GM23248 (cell line): ENCODE measurements at regions not wholly inside any gene's neighbourhood (a gene's known extent, or its start where the extent isn't known, plus 50 kb on each side); places are given as distances from the start of the nearest gene placed in this dataset.

Experiments used
- DNase-seq: peaks from one replicate; pipeline ENCODE4 v3.0.0-alpha.2; 2015
- H2AFZ ChIP-seq: fragments of 200-600 bp; sonication (generic); 2 replicates; pipeline ENCODE4 v1.6.1; 2016; ENCODE audit warnings: antibody characterized with exemption
- H3F3A ChIP-seq: fragments of 200-600 bp; sonication (generic); 2 replicates; pipeline ENCODE4 v1.6.1; 2016; ENCODE audit warnings: mild to moderate bottlenecking, antibody characterized with exemption, mixed run types; ENCODE audit not compliant: insufficient read depth
- H3K27ac ChIP-seq: fragments of 200-600 bp; sonication (generic); 2 replicates; pipeline ENCODE4 v1.5.1; 2016; ENCODE audit warnings: mild to moderate bottlenecking
- H3K27me3 ChIP-seq: fragments of 200-600 bp; sonication (generic); replicated peaks from 2 replicates; pipeline ENCODE4 v1.6.1; 2016; ENCODE audit warnings: mild to moderate bottlenecking; ENCODE audit not compliant: insufficient read depth
- H3K36me3 ChIP-seq: fragments of 200-600 bp; sonication (generic); 2 replicates; pipeline ENCODE4 v1.6.1; 2016; ENCODE audit warnings: low read depth, mild to moderate bottlenecking
- H3K4me1 ChIP-seq: fragments of 200-600 bp; sonication (generic); 2 replicates; pipeline ENCODE4 v1.6.1; 2016; ENCODE audit warnings: mild to moderate bottlenecking; ENCODE audit not compliant: insufficient read depth
- H3K4me2 ChIP-seq: fragments of 200-600 bp; sonication (generic); one replicate; pipeline ENCODE4 v1.6.1; 2016; ENCODE audit warnings: mild to moderate bottlenecking; ENCODE audit not compliant: unreplicated experiment
- H3K4me3 ChIP-seq: fragments of 200-600 bp; sonication (generic); 2 replicates; pipeline ENCODE4 v1.5.1; 2016; ENCODE audit warnings: mild to moderate bottlenecking
- H3K79me2 ChIP-seq: fragments of 200-600 bp; sonication (generic); 2 replicates; pipeline ENCODE4 v1.6.1; 2016; ENCODE audit warnings: mild to moderate bottlenecking; ENCODE audit not compliant: insufficient read depth
- H3K9ac ChIP-seq: fragments of 200-600 bp; sonication (generic); 2 replicates; pipeline ENCODE4 v1.6.1; 2016; ENCODE audit warnings: mild to moderate bottlenecking
- H3K9me2 ChIP-seq: fragments of 200-600 bp; sonication (generic); 2 replicates; pipeline ENCODE4 v1.6.1; 2016; ENCODE audit warnings: mixed run types, mild to moderate bottlenecking, moderate library complexity; ENCODE audit not compliant: insufficient read depth
- H3K9me3 ChIP-seq: fragments of 200-600 bp; sonication (generic); one replicate; pipeline ENCODE4 v1.6.1; 2017; ENCODE audit warnings: low read depth
- H4K20me1 ChIP-seq: fragments of 200-600 bp; sonication (generic); 2 replicates; pipeline ENCODE4 v1.6.0; 2016; ENCODE audit not compliant: insufficient read depth
- EZH2 ChIP-seq: fragments of 200-600 bp; sonication (generic); IDR thresholded peaks from 2 replicates; pipeline ENCODE4 v1.6.1; 2018; ENCODE audit warnings: antibody characterized with exemption, mild to moderate bottlenecking; ENCODE audit not compliant: insufficient read depth, poor library complexity, severe bottlenecking
- EZH2phosphoT487 ChIP-seq: fragments of 200-600 bp; sonication (generic); IDR thresholded peaks from 2 replicates; pipeline ENCODE4 v1.6.1; 2018; ENCODE audit warnings: antibody characterized with exemption, moderate library complexity, mild to moderate bottlenecking, low read depth; ENCODE audit not compliant: insufficient read depth
- WGBS, 2 experiments: methylation state at CpG; one replicate each; pipeline ENCODE4 v1.1.6; 2015 to 2017; ENCODE audit warnings: low lambda C conversion rate in 2 of 2, low coverage in 1 of 2; ENCODE audit errors: missing lambda C conversion rate in 2 of 2; 5-methylcytosine and 5-hydroxymethylcytosine counted together
- in situ Hi-C: fragments of 300-500 bp; cut with MboI; formaldehyde crosslinking; loops from 2 replicates; pipeline ENCODE4 v1.15.0; 2020

DNA sequence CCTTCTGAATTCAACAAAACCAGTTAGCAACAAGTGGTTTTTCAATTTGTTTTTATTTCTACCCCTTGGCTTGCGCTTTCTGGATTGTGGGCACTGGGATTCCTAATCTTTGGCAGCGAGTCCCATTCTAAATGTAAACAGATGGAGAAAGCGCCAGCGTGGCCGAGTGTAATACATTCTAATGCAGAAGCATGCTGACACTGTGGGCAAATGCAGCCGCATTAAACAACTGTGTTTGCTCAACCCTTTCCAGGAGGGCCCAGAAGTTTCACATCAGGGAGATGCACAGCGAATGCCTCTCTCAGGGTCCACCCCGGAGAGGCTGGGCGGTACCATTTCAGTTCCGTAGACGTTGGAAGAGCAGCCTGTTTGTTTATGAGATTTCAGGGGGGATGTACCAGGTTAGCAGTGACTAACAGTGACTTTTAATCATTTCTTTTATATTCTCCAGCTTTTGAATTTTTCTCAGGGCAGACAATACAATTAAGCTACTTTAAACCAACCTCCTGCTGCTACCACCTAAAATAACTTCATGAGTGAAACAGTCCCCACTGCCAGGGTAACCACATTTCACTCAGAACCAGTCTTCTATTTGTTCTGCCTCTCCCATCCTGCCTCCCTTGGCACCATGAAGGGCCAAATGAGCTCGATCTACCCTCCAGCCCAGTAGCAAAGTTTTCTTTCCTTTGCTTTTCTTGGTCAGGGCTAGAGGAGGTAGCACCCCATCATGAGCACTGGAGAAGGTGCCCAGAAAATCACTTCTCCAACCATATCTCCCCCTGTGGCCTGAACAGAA, 164.2 kb upstream of the ITGB1 start:
- DNase-seq = peak; percentile 93
- Histone ChIP-seq H4K20me1 (no peaks in the 10 kb centered on the region), H3K4me3 (peak overlapping the region; percentile 33), H3K9me2 (no peaks in the 10 kb centered on the region), H3F3A (peaks cover 25% of the 10 kb centered on the region), H3K4me2 (peak overlapping the region; percentile 71), H3K27me3 (no peaks in the 10 kb centered on the region), H3K27ac (peak overlapping the region; percentile 82), H3K9me3 (no peaks in the 10 kb centered on the region), H3K79me2 (no peaks in the 10 kb centered on the region), H2AFZ (peak overlapping the region; percentile 37), H3K9ac (peak overlapping the region; percentile 72), H3K4me1 (peaks cover 25% of the 10 kb centered on the region), H3K36me3 (no peaks in the 10 kb centered on the region)
- TF ChIP-seq EZH2phosphoT487 = 0 out of 2 replicates have a peak, but pooled peaks have one; percentile 61
- TF ChIP-seq EZH2 = no peak
- WGBS, 2 experiments = 2 to 4% methylated on average over 12 of the region's 12 CpGs
- in situ Hi-C loops = no loop called here

DNA sequence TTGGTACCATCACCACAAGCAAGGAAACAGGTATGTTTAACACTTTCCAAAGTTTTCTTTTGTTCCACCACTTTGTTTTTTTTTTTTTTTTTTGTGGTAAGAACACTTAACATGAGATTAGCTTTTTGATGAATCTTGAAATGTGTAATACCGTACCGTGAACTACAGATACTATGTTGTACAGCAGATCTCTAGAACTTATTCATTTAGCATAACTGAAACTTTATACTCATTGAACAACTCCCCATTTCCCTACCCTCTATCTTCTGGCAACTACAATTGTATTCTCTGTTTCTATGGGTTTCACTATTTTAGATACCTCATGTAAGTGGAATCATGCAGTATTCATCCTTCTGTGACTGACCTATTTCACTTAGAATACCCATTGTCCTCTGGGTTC, 162.7 kb upstream of the ITGB1 start:
- Histone ChIP-seq H3K4me3 (no peak overlapping the region), H4K20me1 (no peaks in the 10 kb centered on the region), H3F3A (peaks cover 35% of the 10 kb centered on the region), H3K4me2 (no peak overlapping the region), H3K36me3 (no peaks in the 10 kb centered on the region), H3K9ac (no peak overlapping the region), H3K79me2 (no peaks in the 10 kb centered on the region), H3K4me1 (peaks cover 31% of the 10 kb centered on the region), H3K27me3 (no peaks in the 10 kb centered on the region), H3K27ac (no peak overlapping the region), H3K9me2 (no peaks in the 10 kb centered on the region), H2AFZ (no peak overlapping the region), H3K9me3 (no peaks in the 10 kb centered on the region)
- in situ Hi-C loops = no loop called here
- no peak for DNase-seq
- WGBS, 2 experiments = 97 to 100% methylated on average over 2 of the region's 2 CpGs
- TF ChIP-seq EZH2 (no peak), EZH2phosphoT487 (no peak)

DNA sequence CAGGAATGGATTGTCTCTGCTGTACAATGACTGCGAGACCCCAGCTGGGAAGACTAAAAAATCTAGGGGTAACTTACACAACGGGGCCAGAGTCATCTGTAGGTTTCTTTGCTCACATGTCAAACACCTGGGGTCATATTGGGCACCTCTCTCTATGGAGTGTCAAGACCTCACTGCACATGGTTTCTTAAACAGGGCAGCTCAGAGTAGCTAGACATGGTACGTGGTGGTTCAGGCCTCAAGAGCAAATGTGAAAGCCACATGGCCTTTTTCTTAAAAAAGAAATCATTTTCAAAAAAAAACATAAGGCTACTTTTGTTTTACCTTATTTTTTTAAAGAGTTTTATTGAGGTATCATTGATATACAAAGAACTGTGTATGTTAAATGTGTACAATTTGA, 162.2 kb upstream of the ITGB1 start:
- Histone ChIP-seq H3K27ac (no peak overlapping the region), H3K36me3 (no peaks in the 10 kb centered on the region), H2AFZ (no peak overlapping the region), H3K9me3 (no peaks in the 10 kb centered on the region), H3K4me3 (no peak overlapping the region), H3K4me2 (no peak overlapping the region), H3K79me2 (no peaks in the 10 kb centered on the region), H3K27me3 (no peaks in the 10 kb centered on the region), H3K4me1 (peaks cover 36% of the 10 kb centered on the region), H3F3A (peaks cover 39% of the 10 kb centered on the region), H3K9me2 (no peaks in the 10 kb centered on the region), H3K9ac (no peak overlapping the region), H4K20me1 (no peaks in the 10 kb centered on the region)
- DNase-seq = no peak
- TF ChIP-seq EZH2phosphoT487 (no peak), EZH2 (no peak)
- in situ Hi-C loops = no loop called here
- WGBS, 2 experiments = 86 to 95% methylated on average over 3 of the region's 3 CpGs

DNA sequence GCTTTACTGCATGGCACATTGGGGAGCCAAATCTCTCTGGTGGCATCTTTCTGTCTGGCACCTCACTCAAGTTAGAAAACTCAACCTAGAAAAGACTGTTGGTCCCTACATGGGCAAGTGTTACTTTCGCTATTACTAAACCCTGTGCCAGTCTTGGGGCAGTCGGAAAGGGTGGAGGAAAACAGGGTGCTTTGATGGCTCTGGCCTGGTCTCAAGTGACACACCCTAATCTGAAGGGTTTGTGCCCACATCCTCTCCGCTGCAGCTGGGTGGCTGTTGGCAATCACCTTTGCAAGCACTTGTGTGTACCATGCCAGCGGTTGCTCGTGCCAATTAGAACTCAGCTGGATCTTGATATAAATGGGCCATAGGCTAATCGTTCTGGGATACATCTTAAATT, 159.8 kb upstream of the ITGB1 start:
- Histone ChIP-seq H3K9me3 (no peaks in the 10 kb centered on the region), H3K9ac (no peak overlapping the region), H4K20me1 (no peaks in the 10 kb centered on the region), H3F3A (peaks cover 53% of the 10 kb centered on the region), H3K79me2 (no peaks in the 10 kb centered on the region), H2AFZ (no peak overlapping the region), H3K4me1 (peaks cover 57% of the 10 kb centered on the region), H3K4me2 (no peak overlapping the region), H3K27me3 (no peaks in the 10 kb centered on the region), H3K36me3 (no peaks in the 10 kb centered on the region), H3K27ac (no peak overlapping the region), H3K9me2 (no peaks in the 10 kb centered on the region), H3K4me3 (no peak overlapping the region)
- in situ Hi-C loops = no loop called here
- TF ChIP-seq EZH2phosphoT487 = no peak
- no peak for TF ChIP-seq EZH2
- WGBS, 2 experiments = 96 to 98% methylated on average over 6 of the region's 6 CpGs
- DNase-seq = no peak
